Nucleus accumbens (tissue), 56 donors: ENCODE measurements at regions not wholly inside any gene's neighbourhood (a gene's known extent, or its start where the extent isn't known, plus 50 kb on each side); places are given as distances from the start of the nearest gene placed in this dataset.

Experiments
- DNase-seq, 56 donors: peaks; one replicate each; lab custom pipeline; 2025; lab: John Stamatoyannopoulos, UW

DNA sequence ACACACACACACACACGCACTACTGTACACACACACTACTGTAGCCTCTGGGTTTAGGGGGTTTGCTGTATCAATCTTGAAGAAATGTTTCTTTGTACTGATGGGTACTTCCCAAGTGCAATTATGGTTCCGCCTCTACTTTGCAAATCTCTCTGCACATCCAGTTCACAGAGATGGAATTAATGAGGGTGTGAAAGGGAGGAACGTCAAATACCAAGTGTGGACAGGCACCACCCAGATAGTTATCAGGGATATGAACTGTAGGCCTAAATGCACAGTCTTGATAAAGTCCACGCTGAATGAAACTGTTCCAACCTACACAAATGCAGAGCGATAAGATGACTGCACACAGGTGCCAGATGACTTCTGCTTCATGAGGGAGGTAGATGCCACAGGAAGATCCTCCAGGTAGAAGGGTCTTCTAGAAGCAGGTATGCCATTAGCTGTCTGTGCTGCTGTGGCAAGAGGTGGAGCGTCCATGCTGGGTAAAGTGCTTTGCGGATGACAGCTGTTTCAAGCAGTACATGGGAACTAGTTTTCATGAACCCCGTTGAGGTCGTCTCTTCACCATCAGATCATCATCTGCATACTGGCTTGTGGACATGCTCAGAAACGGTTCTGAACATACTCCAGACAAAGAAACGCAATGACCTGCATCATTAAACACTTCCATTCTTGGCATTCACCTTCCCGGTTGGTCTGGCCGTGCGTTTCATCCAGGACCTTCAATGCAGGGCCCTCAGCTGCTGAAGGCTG, 314.3 kb upstream of the RTL1 start:
- no peak for DNase-seq

DNA sequence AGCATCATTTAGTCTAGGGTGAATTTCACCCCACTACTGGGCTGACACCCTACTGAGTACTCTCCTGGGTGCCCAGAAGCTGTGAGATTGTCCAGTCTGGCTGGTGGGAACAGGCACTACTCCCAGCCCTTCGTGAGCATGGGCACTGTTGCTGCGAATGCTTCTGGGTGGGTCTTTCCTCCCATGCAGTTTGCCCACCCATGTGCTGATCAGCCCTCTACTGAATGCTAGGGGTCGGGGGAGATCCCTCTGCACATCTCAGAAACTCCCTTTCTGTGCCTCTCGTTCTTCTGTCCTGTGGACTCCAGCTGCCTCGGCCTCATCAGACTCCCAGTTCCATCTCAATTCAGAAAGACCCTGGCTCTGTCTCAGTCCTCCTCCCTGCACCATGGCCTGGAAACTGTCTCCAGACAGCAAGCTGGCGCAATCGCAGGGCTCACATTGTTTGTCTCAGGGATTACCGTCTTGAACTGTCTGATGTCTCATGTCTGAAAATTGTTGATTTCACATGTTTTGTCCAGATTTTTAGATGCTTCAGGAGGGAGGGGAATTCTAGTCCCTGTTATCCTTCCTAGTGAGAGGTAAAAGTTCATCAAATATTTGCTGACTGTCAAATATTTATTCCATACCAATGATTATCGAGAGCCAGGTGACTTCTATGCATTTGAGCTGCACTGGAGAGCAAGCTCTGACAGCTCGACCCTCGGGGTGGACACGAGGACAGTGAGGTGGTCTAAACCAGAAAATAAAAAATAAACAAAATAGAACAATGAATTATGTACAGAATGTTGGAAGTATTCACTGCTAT, 316.6 kb upstream of the RTL1 start:
- DNase-seq = no peak

DNA sequence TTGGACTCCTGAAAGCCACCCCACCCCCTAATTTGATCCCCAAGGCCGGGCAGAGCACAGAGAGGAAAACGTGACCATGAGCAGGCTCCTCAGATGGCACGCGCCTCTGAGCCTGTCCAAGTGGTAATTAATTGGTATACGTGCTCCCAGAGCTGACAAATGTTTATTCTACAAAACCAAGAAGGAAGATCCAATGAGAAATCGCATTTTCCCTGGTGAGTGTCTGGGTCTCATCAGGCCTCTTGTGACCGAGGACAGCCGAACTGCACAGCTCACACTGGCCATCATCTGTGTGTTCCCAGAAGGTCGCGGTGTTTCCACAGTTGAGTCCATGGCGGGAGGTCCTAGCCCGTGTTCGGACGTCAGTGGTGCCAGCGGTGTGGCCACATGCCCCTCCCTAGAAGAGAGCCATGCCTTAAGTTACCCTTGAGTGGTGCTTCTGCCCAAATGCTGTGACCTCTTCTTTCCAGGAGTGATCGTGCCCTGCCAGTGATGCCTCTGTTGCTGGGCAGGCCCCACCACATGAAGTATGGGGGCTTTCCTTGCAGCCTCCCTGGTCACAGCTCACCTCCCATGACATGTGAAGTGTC, 317.5 kb upstream of the RTL1 start:
- DNase-seq = no peak

DNA sequence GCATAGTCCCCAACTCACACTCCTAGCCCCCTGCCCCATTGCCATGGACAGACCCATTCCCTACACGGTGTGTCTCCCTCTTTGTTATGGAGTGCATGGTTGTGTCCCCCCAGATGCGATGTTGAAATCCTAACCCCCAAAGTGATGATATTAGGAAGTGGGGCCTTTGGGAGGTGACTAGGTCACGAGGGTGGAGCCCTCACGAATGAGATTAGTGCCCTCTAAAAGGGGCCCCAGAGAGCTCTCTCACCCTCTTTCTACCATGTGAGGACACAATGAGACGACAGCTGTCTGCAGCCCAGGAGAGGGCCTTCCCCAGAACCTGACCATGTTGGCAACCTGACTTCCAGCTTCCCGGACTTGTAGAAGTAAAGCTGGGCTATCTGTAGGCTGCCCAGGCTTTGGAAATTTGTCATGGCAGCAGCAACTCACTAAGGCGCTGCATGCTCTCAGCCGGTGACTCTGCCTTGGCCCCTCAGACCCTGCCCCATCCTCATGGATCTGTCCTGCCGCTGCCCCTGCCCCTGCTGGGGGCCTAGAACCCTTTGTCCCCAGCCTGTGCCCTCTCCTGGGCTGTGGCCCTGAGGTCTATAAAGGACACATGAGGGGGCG, 318.1 kb upstream of the RTL1 start:
- DNase-seq = no peak

DNA sequence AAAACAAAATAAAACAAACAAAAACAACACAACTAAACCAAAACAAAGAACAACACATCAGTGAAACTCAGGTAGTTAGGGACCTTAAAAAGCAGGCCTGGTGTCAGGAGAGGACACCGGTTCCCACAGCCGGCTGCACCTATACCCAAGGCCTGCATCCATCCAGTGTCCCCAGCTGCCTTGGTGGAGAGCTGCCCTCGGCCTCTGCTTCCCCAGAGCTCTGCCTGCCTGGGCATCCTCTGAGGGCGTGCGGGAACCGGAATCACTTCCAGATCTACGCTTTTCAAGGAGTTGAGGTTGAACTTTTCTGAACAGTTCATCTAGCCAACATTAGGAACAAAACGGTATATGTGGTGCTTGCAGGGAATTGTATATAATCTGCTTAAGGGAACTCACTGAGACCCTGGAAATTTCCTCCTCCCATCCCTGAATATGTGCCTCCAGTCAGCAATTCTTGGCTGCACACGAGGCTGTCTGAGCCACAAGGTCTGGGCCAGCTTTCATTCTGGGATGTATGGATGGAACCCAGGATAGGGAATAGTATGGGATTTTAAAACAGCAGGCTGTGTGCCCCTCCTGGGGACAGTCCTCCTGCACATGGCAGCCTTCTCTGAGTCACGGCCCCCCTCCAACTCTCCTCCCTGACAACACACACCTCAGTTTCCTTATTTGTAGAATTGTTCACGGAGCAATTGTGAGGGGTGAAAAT, 319.0 kb upstream of the RTL1 start:
- peak in 1 of 56 donors; percentile 45 for DNase-seq

DNA sequence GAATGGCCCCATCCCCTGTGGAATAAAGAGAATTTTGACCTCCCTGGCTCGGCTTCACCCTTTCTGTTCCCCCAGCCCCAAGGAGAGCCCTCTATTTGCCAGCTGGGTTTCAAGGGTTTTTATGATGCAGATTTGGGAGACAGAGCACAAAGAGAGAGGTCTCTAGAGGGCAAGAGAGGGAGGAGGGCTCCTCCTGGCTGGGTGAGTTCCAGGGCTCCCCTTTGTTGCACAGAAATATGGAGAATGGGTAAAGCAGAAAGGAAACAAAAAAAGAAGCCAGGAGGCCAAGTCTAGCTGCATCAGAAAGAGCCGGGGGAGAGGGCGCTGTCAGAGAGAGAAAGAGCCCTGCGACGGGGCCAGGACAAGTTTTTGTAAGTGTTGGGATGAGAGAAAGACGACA, 319.6 kb upstream of the RTL1 start:
- DNase-seq = peak in 18 of 56 donors; percentile 12 to 68 (median 28)

DNA sequence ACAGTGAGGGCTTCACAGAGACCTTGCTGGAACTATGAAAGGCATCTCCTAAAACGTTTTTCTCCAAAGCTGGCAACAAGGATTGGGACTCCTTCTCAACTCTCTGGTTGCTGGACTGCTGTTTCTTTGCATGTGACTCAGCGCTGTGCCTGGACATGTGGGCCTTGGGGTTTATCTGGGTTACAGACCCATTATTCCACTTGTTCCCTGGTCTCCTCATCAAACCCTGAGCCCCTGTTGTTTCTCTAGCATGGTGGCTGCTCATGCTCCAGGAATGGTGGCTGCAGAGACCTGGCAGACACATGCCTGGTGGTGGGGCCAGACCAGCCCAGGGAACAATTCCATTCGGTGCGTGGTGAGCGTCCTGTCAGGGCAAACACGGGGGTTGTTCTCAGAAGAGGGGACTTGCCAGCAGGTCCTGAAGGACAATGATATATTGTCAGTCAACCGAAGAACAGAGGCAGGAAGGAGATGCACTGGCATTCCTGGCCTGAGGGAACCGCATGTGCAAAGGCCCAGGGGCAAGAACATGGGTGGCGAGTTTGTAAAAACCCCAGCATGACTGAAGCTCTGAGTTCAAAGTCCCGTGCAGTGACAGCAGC, 320.1 kb upstream of the RTL1 start:
- DNase-seq = no peak

DNA sequence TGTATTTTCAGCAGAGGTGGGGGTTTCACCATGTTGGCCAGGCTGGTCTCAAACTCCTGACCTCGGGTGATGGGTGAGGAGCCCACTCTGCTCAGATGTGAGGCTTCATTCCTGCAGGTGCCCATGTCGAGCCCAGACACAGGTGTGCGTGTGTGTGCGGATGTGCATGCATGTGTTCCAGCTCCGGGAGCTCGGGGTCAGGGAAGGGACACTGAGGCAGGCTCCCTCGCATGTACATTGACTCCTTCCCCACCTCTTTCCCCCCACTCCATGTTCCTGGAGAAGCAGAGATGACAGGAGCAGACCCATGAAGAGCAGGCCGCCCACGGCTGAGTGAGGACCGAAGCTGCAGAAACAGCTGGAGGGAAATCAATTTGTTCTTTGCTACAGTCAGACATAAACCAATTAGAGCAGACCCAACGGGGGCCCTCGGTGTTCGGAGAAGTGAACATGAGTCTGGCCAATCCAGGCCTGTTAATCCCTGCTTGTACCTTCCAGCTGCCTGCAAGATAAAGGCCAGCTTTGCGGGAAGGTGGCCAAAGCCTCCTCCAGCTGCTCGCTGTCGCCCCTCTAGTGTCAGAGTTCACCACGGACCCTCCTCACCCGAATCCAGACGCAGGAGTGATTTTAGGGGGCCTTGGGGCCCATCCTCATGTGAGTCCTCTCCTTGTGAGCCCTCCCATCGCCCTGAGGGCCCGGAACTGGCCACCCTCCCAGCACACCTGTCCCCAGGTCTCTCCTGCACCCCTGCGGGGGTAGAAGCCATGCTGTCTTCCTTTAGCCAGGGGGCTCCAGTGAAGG, 321.0 kb upstream of the RTL1 start:
- DNase-seq = no peak

DNA sequence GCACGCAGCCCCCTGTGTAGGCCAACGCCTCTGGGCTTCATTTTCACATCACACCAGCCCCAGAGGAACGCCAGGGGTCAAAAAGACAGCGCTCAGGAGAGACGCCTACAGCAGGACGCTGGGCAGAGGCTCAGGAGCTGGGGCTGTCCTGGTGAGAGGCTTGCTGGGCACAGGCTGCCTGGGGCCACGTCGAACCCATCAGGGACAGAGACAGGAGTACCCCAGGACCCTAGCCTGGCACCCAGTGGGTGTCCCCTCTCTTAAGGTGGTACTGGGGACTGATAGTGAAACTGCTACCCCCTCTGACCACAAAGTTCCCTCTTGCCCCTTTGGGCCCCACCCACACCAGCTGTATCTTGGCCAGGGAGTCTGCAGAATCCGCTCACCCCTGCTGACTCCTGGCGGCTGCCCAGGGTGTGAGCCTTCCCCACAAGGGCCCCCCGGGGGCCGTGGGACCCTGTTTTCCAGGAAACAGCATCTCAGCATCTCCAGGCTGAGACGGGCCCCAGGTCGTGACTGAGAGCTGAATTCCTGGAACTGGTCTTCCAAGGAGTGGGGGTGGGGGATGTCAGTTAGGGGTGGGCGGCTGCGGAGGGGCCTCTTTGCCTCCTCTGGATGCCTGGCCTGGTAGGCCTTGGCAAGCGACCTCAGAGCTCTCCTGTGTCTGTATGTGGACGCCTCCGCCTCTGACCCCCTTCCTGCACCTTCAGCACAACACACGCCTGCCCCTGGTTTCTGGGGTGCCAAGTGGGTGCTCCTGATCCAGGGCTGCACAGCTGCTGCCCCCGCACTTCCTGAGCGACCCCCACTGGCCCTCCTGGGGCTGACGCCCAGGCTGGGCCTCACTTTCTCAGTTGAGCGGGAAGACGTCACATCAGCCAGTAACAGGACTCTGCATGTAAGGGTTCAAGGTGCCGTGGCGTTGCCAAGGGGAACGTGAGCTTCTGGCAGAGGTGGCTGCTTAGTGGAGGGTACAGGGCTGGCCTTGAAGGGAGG, 321.9 kb upstream of the RTL1 start:
- DNase-seq = no peak

DNA sequence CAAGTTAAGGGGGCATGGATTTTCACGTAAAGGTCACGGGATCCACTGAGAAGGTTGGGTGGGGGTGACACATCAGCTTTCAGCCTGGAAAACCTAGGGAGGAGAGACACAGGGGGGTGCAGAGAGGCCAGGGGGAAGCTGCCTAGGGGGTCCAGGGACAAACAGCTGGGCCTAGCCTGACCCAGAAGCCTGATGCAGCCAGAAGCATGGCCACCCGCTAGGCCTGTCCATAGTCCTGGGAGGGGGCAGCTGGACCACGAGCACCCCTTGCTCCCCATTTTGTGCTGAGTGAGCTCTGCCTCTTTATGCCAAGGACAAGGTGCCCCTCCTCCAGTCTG, 322.7 kb upstream of the RTL1 start:
- no peak for DNase-seq

DNA sequence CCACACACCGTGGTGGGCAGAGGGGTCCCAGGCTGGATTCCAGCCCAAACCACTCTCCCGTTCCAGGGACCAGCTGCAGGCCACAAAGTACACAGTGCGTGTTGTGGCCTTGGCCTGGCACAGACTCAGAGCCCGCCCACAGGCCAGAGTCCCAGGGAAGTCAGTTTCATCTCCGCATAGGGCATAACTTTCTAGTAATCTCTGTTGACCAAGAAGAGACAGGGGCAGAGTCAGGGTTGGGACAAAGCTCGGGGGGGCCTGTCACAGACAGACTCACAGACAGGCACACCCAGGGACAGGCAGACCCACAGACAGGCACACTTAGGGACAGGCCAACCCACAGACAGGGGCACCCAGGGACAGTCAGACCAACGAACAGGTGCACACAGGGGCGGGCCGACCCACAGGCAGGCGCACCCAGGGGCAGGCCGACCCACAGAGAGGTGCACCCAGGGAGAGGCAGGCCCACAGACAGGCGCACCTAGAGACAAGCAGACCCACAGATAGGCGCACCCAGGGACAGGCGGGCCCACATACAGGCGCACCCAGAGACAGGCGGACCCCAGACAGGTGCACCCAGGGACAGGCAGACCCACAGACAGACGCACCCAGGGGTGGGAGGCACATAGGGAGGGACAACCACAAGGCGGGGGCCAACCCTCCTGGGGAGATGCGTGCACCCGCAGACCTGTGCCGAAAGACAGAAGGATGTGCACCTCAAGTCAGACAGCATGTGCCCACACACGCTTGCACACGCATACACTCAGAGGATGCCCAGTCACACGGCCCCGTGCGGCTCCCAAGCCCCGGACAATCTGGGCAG, 323.3 kb upstream of the RTL1 start:
- DNase-seq = no peak

DNA sequence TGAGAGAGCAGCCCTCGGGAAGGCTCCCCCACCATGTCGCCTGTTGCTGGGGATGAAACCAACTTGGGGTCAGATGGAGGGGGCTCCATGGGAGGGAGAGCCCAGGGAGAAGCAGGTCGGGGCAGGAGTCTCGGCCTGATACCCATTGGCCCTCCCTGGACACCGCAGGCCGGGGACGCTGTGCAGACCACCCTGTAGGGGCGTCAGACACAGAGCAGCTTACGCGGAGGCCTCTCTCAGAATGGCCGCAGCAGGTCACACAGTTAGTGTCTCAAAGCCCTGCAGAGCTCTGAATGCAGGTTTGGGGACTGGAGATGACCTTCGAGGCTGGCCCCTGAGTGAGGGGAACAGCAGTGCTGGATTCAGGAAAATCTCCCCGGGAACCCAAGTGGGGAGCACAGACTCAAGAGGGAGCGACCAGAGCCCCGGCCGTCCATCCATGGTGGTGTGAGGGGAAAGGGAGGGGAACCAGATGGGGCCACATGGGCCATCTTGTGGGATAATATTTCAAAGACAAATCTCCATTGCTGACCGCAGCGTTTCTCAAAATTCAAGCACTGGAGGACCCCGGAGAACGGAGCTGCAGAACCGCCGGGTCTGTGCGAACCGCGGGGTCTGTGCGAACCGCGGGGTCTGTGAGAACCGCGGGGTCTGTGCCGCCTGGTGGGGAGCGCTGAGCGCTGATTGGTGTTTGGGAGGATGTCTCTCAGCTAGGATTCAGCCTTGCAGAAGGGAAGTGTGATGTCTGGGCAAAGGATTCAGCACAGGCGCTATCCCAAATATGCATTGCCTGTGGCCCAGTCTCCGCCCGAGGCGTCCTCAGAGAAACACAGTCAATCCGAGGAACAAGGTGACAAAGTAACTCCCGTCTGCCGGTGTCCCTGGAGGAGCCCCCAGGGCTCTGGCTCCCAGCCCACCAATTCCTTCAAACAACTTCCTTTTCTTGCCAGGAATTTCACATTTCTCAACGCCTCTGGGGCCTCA, 324.4 kb upstream of the RTL1 start:
- DNase-seq = no peak

DNA sequence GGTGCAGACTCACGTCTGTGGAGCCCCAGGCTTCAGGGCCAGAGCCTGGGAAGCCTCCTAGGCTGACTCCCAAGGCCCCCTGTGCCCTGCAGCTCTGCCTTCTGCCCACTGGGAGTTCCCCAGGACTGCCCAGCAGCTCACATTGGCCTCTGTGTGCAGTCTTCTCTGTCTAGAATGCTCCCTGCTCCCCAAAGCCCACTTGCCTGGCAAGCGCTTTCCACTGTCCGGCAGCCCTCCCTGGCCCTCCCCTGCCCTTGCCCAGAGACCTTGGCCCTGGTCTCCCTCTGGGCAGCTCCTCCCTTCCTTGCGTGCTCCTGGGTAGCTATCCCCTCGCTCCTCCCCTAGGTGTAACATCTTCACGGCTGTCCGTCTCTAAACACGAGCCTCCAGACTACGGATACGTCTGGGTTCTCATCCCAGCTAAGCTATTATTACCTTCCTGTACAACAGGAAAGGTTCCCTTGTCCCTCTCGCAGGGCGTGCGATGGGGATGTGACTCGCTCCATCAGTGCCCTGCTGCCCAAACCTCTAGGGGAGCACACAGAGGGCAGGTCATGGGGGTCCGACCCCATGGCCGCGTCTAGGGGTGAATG, 325.5 kb upstream of the RTL1 start:
- DNase-seq = no peak

DNA sequence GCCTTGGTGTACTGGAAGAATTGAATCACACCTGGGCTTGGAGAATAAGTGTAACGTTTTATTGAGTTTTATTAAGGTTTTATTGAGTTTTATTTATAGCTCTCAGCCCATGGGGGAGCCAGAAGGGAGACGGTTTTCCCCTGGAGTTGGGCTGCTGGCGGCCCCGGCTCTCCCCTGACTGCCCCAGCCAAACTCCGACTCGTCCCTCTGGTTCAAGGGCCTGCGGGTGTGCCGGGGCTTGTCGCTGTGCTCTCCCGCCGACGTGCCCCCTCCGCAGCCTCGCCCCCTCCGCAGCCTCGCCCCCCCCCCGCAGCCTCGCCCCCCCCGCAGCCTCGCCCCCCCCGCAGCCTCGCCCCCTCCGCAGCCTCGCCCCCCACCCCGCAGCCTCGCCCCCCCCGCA, 326.1 kb upstream of the RTL1 start:
- no peak for DNase-seq

DNA sequence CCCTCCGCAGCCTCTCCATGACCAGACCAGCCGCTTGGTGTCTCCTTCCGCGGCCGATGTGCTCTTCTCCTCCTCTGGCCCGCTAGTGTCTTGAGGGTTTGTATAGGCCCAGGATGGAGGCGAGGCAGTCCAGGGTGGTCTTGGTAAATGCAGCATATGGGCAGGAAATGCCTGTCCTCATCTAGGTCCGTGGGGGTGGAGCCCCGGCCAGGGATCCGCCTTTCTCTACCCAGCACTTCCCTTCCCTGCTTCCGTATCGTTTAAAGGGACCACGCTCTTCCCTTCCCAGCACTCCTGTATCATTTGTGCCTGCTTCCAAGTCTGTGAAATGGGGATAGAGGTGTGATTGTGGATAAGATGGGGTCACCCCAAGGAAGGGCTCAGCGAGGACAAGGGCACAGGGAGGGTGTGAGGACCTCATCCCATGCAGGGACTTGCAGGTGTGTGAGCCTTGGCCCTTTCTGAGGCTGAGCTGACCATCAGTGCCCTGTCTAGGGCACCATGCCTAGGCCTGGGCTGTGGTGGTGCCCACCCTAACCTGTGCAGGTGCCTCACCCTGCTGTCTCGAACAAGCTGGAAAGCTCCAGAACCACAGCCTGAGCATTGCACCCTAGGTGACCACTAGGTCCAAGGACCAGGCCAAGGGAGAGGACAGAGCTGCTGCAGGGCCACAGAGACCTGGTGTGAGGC, 326.8 kb upstream of the RTL1 start:
- no peak for DNase-seq
